A172 (cell line): ENCODE measurements at regions not wholly inside any gene's neighbourhood (a gene's known extent, or its start where the extent isn't known, plus 50 kb on each side); places are given as distances from the start of the nearest gene placed in this dataset.
"Not testable (repeated sequence)": the region's sequence is repeated elsewhere in the genome, so short reads cannot be mapped to it uniquely, and the experiment has no call there.

Experiments used
- DNase-seq: peaks from one replicate; pipeline ENCODE4 v3.0.0-alpha.2; 2015; ENCODE audit warnings: low spot score

GRCh38 chr6:130674604-130675003, 152.6 kb upstream of the SMLR1 start:
- DNase-seq = no peak

DNA sequence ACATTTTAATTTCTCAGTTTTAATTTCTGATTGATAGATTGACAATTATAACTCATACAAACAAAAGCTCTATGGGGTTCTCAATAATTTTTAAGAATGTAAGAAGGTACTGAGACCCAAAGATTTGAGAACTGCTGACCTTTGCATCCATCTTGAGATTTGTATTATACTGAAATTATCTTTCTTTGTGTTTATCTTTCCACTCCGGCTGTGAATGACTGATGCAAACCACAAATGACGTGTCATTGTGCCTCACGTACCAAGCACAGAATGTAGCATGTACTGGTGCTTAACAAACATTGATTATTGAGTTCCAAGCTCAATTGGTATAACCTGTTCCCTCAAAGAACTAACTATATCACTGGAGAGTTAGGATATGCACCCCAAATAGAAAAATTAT, 152.1 kb upstream of the SMLR1 start:
- peak; percentile 36 for DNase-seq

GRCh38 chr6:130676077-130676772, 151.0 kb upstream of the SMLR1 start:
- no peak for DNase-seq

- no peak for DNase-seq
Measured at GRCh38 chr6:130676773-130677144, 150.4 kb upstream of the SMLR1 start.

DNA sequence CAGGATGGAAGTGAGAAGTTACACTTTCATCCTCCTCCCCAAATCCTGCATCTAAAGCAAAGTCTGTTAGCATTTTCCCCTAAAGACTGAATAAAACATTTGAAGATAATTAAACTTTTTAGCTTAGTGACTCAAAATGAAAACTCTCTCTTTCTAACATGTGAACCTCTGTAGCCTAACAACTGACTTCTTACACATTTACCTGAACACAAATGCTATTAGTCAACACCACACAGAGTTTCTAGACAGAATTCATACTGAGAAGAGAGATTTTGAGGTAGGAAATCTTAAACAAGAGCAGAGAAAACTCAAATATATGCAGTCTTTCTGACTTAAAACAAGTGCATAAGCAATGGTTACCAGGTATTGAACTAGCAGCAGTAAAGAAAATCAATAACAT, 149.9 kb upstream of the SMLR1 start:
- DNase-seq = no peak

DNA sequence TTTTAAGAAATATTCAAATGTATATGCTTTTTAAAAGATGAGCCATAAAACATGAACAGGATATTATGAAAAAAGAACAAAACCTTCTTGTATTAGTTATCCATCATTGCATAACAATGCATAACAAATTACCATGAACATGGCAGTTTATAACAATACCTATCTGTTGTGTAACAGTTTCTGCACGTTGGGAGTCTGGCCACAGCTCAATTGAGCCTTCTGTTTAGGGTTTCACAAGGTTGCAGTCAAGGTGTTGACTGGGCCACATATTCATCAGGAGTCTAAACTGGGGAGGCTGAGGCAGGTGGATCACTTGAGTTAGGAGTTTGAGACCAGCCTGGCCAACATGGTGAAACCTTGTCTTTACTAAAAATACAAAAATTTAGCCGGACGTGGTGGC, 149.4 kb upstream of the SMLR1 start:
- no peak for DNase-seq

- no peak for DNase-seq
Measured at GRCh38 chr6:130679684-130680083, 147.5 kb upstream of the SMLR1 start.

DNA sequence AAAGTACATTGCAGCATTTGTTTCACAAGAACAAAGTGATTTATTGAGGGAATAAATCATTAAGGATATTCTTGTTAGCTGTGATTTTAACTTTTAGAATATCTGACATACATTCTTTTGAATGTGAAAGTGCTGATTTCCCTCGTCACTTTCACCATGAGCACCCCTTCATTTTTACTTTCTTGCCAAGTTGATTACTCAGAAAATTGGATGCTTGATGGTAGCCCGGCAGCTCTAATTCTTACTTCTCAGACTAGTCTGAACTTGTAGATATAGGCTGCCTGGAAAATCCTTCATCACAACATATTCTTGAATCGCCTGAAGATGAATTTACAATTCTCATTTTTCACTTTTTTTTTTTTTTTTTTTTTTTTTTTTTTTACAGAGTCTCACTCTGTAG, 147.1 kb upstream of the SMLR1 start:
- DNase-seq = no peak

- peak; percentile 36 for DNase-seq
Measured at GRCh38 chr6:130681028-130681427, 146.2 kb upstream of the SMLR1 start.

- no peak for DNase-seq
Measured at GRCh38 chr6:130682066-130682465, 145.1 kb upstream of the SMLR1 start.

- no peak for DNase-seq
Measured at GRCh38 chr6:130683761-130684517, 143.3 kb upstream of the SMLR1 start.

DNA sequence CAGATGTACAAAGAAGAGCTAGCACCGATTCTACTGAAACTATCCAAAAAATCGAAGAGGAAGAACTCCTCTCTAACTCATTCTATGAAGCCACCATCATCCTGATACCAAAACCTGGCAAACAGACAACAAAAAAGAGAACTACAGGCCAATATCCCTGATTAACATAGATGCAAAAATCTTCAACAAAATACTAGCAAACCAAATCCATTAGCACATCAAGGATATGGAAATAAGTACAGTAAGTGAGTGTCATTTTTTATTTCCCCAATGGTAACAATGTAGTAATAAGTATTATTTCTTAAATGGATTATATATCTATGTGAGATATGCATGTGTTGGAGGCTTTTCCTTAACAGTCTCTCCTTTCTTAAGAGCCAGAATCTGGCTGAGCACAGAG, 134.5 kb upstream of the SMLR1 start:
- no peak for DNase-seq

DNA sequence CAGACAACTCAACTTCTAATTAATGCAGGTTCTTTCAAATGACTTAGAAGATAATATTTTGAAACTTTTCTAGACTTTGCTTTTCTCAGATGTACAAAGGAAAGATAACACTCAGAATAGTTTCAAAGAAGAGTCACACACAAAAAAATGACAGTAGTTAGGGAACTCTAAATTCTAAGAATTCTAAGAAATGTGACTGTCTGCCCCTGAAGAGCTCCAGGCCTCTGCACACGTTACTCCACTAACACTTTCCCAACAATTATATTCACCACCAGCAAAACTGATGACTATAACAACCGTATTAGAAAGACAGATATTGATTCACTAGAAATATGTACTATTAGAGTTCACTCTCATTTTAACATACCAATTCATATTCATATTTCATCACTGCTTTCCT, 133.3 kb upstream of the SMLR1 start:
- DNase-seq = no peak

DNA sequence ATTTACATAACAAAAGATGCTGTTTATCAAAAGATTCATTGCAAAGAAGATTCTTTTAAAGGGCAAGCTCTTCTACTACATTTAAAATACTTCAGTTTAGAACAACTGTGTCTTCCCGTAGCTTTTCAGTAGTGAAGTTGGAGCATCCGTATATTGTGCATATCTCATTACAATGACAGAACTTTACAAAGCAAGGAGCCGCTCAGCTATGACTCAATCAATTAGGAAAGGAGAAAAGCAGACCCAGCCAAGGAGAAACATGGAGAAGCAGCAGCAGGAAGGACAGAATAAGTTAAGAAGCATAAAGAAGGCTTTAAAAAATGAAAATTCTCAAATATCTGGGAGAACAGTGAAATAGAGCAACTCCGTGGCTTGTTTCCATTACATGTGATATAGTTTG, 132.6 kb upstream of the SMLR1 start:
- no peak for DNase-seq

DNA sequence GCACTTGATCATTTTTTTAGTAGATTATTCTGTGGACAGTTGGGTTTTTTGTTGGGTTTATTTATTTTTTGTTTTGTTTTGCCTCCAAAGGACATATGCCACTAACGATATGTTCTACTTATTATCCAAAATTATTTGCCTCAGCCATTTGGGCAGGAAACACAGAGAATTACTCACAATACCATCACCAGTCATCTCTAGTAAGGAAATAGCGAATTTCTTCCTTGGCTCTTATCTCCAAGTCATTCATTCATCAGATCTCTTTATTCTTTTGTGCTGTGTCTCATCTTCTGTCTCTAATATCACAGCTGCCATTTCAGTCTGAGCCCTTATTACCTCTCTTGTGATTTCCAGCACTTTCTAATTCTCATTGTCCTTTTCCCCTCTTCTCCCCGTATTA, 130.4 kb upstream of the SMLR1 start:
- DNase-seq = peak; percentile 35

GRCh38 chr6:130697271-130697994, 129.8 kb upstream of the SMLR1 start:
- DNase-seq = no peak

- DNase-seq = peak; percentile 63
Measured at GRCh38 chr6:130697995-130698535, 129.1 kb upstream of the SMLR1 start.

GRCh38 chr6:130699742-130700141, 127.5 kb upstream of the SMLR1 start:
- DNase-seq = no peak

DNA sequence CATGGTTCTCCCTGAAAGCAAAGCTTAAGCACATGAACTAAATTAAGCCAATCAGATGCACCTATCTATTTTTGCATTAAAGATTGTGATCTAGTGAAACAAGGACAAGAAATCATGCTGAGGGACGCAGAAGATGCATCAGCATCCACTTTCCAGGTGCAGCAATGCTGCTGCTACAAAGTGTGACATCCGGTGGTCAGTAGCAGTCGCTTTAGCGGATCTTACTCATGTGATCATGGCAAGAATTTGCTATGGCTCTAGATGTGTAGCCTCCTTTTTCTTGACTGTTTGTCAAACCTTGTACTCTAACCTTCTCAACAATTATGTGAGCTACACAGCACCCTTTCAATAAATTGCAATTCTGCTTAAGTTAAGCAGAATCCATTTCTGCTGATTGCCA, 126.8 kb upstream of the SMLR1 start:
- DNase-seq = no peak

GRCh38 chr6:130708338-130708737, 118.9 kb upstream of the SMLR1 start:
- DNase-seq = no peak

DNA sequence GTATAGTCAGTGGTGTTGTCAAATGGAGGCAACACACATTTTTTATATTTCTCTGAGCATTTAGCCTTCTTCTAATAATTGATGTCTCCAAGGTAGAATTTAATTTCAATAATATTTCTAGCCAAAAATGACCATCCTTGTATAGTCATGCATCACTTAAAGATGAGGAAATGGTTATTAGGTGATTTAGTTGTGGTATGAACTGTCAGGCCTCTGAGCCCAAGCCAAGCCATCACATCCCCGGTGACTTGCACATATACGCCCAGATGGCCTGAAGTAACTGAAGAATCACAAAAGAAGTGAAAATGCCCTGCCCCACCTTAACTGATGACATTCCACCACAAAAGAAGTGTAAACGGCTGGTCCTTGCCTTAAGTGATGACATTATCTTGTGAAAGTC, 115.6 kb upstream of the SMLR1 start:
- not testable (repeated sequence) for DNase-seq

GRCh38 chr6:130713144-130713543, 114.1 kb upstream of the SMLR1 start:
- no peak for DNase-seq

DNA sequence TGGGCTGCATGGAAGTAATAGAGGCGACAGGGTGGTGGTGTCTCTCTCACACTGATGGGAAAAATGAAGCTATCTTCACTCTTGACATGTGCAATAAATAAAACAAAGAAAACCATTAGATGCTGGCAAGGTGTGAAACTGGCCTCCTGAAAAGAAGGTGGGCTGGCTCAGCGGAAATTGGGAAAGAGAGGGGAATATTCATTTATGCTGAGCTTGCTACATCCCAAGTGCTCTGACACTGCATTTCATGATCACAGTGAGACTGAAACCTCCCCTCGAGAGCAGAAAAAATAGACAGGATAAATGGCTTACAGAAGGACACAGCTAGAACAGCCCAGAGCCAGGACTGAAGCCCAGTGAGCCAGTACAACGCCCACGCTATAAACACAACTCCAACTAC, 112.1 kb upstream of the SMLR1 start:
- no peak for DNase-seq
